HG03175 (cell line): ENCODE measurements at regions not wholly inside any gene's neighbourhood (a gene's known extent, or its start where the extent isn't known, plus 50 kb on each side); places are given as distances from the start of the nearest gene placed in this dataset.
"Not testable (repeated sequence)": the region's sequence is repeated elsewhere in the genome, so short reads cannot be mapped to it uniquely, and the experiment has no call there.

Experiments used
- ATAC-seq: cut with Tn5 transposase; IDR thresholded peaks from one replicate; pipeline ENCODE4 v1.9.1; 2021; ENCODE audit warnings: mild to moderate bottlenecking, moderate library complexity; ENCODE audit not compliant: unreplicated experiment

- peak; percentile 86 for ATAC-seq
Measured at GRCh38 chr11:128172046-128172878, 415.1 kb downstream of the ETS1 start.

- ATAC-seq: no peak
Measured at GRCh38 chr11:128171506-128171905, 415.9 kb downstream of the ETS1 start.

- no peak for ATAC-seq
Measured at GRCh38 chr11:128165572-128165971, 421.8 kb downstream of the ETS1 start.

GRCh38 chr11:128164080-128164741, 423.1 kb downstream of the ETS1 start:
- no peak for ATAC-seq

GRCh38 chr11:128161994-128162393, 425.4 kb downstream of the ETS1 start:
- no peak for ATAC-seq

GRCh38 chr11:128161436-128161835, 425.9 kb downstream of the ETS1 start:
- ATAC-seq: no peak

- no peak for ATAC-seq
Measured at GRCh38 chr11:128158860-128159259, 428.5 kb downstream of the ETS1 start.

GRCh38 chr11:128157423-128158298, 429.7 kb downstream of the ETS1 start:
- ATAC-seq: peak; percentile 87

- no peak for ATAC-seq
Measured at GRCh38 chr11:128156486-128156885, 430.9 kb downstream of the ETS1 start.

- ATAC-seq: no peak
Measured at GRCh38 chr11:128155590-128155989, 431.8 kb downstream of the ETS1 start.

- ATAC-seq: no peak
Measured at GRCh38 chr11:128153697-128154048, 433.7 kb downstream of the ETS1 start.

GRCh38 chr11:128152796-128153696, 434.3 kb downstream of the ETS1 start:
- no peak for ATAC-seq

- no peak for ATAC-seq
Measured at GRCh38 chr11:128151780-128152179, 435.6 kb downstream of the ETS1 start.

GRCh38 chr11:128151338-128151737, 436.0 kb downstream of the ETS1 start:
- no peak for ATAC-seq

GRCh38 chr11:128148208-128148607, 439.1 kb downstream of the ETS1 start:
- no peak for ATAC-seq

GRCh38 chr11:128146926-128147605, 440.3 kb downstream of the ETS1 start:
- ATAC-seq: no peak

GRCh38 chr11:128140293-128140692, 447.1 kb downstream of the ETS1 start:
- not testable (repeated sequence) for ATAC-seq

- ATAC-seq: no peak
Measured at GRCh38 chr11:128135451-128135850, 451.9 kb downstream of the ETS1 start.

GRCh38 chr11:128133501-128133900, 453.9 kb downstream of the ETS1 start:
- no peak for ATAC-seq

- ATAC-seq: no peak
Measured at GRCh38 chr11:128130052-128130451, 457.3 kb downstream of the ETS1 start.
